ENCODE measurements at regions not wholly inside any gene's neighbourhood (a gene's known extent, or its start where the extent isn't known, plus 50 kb on each side); places are given as distances from the start of the nearest gene placed in this dataset.

GRCh38 chr21:16590186-16590585 is 860.4 kb downstream of the USP25 start:
- H3K4me3 ChIP-seq (replicated peaks; ENCODE audit: low read depth, low read length) = no peak overlapping the region
- no peak for TF ChIP-seq CTCF (IDR thresholded peaks at IDR 0.05; ENCODE audit: low read length, missing control alignments)
- DNase-seq (ENCODE audit: low read depth) = no peak

- no peak for DNase-seq (ENCODE audit: low read depth)
- no peak overlapping the region for H3K4me3 ChIP-seq (replicated peaks; ENCODE audit: low read depth, low read length)
- TF ChIP-seq CTCF (IDR thresholded peaks at IDR 0.05; ENCODE audit: low read length, missing control alignments) = no peak
Measured at GRCh38 chr21:16590641-16591292, 861.0 kb downstream of the USP25 start.

GRCh38 chr21:16592381-16592780 is 862.6 kb downstream of the USP25 start:
- DNase-seq (ENCODE audit: low read depth) = no peak
- no peak overlapping the region for H3K4me3 ChIP-seq (replicated peaks; ENCODE audit: low read depth, low read length)
- no peak for TF ChIP-seq CTCF (IDR thresholded peaks at IDR 0.05; ENCODE audit: low read length, missing control alignments)

GRCh38 chr21:16594191-16594590 is 864.4 kb downstream of the USP25 start:
- DNase-seq (ENCODE audit: low read depth) = no peak
- H3K4me3 ChIP-seq (replicated peaks; ENCODE audit: low read depth, low read length) = no peak overlapping the region
- TF ChIP-seq CTCF (IDR thresholded peaks at IDR 0.05; ENCODE audit: low read length, missing control alignments) = no peak

GRCh38 chr21:16596369-16596768 is 866.6 kb downstream of the USP25 start:
- no peak for DNase-seq (ENCODE audit: low read depth)
- no peak for TF ChIP-seq CTCF (IDR thresholded peaks at IDR 0.05; ENCODE audit: low read length, missing control alignments)
- no peak overlapping the region for H3K4me3 ChIP-seq (replicated peaks; ENCODE audit: low read depth, low read length)

GRCh38 chr21:16597753-16598152 is 868.0 kb downstream of the USP25 start:
- no peak for DNase-seq (ENCODE audit: low read depth)
- no peak for TF ChIP-seq CTCF (IDR thresholded peaks at IDR 0.05; ENCODE audit: low read length, missing control alignments)

GRCh38 chr21:16605597-16605996 is 875.8 kb downstream of the USP25 start:
- no peak overlapping the region for H3K4me3 ChIP-seq (replicated peaks; ENCODE audit: low read depth, low read length)
- no peak for TF ChIP-seq CTCF (IDR thresholded peaks at IDR 0.05; ENCODE audit: low read length, missing control alignments)
- DNase-seq (ENCODE audit: low read depth) = peak; percentile 38

More at GRCh38 chr21:16597753-16598152, 868.0 kb downstream of the USP25 start:
- no peak overlapping the region for H3K4me3 ChIP-seq (replicated peaks; ENCODE audit: low read depth, low read length)

Measured in fibroblast of pulmonary artery (primary cell).